Chondrocyte (in vitro differentiated cells): ENCODE measurements at regions not wholly inside any gene's neighbourhood (a gene's known extent, or its start where the extent isn't known, plus 50 kb on each side); places are given as distances from the start of the nearest gene placed in this dataset.

Experiments
- DNase-seq: peaks from one replicate; pipeline ENCODE4 v3.0.0; 2021; ENCODE audit warnings: mixed read lengths, low spot score
- H3K27ac Mint-ChIP-seq: one replicate; pipeline ENCODE4 v1.8.0; 2021; ENCODE audit warnings: mild to moderate bottlenecking, moderate library complexity, mixed read lengths; ENCODE audit not compliant: unreplicated experiment
- H3K27me3 Mint-ChIP-seq: 2 replicates; pipeline ENCODE4 v1.8.0; 2021; ENCODE audit warnings: low read depth, mixed read lengths
- H3K36me3 Mint-ChIP-seq: 2 replicates; pipeline ENCODE4 v1.8.0; 2021; ENCODE audit warnings: low read depth, mixed read lengths
- H3K4me1 Mint-ChIP-seq: 2 replicates; pipeline ENCODE4 v1.8.0; 2021; ENCODE audit warnings: low read depth, mild to moderate bottlenecking, mixed read lengths
- H3K4me3 Mint-ChIP-seq: one replicate; pipeline ENCODE4 v1.8.0; 2021; ENCODE audit warnings: mild to moderate bottlenecking, moderate library complexity, mixed read lengths; ENCODE audit not compliant: unreplicated experiment
- H3K9me3 Mint-ChIP-seq: 2 replicates; pipeline ENCODE4 v1.8.0; 2021; ENCODE audit warnings: low read depth, mixed read lengths
- CTCF ChIP-seq: fragments of 200-600 bp; sonication (generic); IDR thresholded peaks from 2 replicates; pipeline ENCODE4 v1.5.0; 2021; ENCODE audit warnings: antibody characterized with exemption, mild to moderate bottlenecking, moderate library complexity

- H3K36me3 Mint-ChIP-seq = no peaks in the 10 kb centered on the region
- TF ChIP-seq CTCF = no peak
- H3K9me3 Mint-ChIP-seq = no peaks in the 10 kb centered on the region
- no peak overlapping the region for H3K27ac Mint-ChIP-seq
- no peaks in the 10 kb centered on the region for H3K4me1 Mint-ChIP-seq
- no peak for DNase-seq
- H3K27me3 Mint-ChIP-seq = peaks cover 42% of the 10 kb centered on the region
- H3K4me3 Mint-ChIP-seq = no peak overlapping the region
Observed at GRCh38 chr17:73724990-73725389, 80.7 kb upstream of the SDK2 start.

GRCh38 chr17:73725794-73726515 is 81.7 kb upstream of the SDK2 start:
- no peak for TF ChIP-seq CTCF
- H3K4me3 Mint-ChIP-seq = no peak overlapping the region
- H3K36me3 Mint-ChIP-seq = no peaks in the 10 kb centered on the region
- DNase-seq = no peak
- no peak overlapping the region for H3K27ac Mint-ChIP-seq
- H3K9me3 Mint-ChIP-seq = peaks cover 8% of the 10 kb centered on the region
- H3K4me1 Mint-ChIP-seq = no peaks in the 10 kb centered on the region
- H3K27me3 Mint-ChIP-seq = peaks cover 38% of the 10 kb centered on the region

- H3K27ac Mint-ChIP-seq = no peak overlapping the region
- no peak for DNase-seq
- TF ChIP-seq CTCF = no peak
- H3K4me1 Mint-ChIP-seq = no peaks in the 10 kb centered on the region
- peaks cover 2% of the 10 kb centered on the region for H3K36me3 Mint-ChIP-seq
- peaks cover 32% of the 10 kb centered on the region for H3K27me3 Mint-ChIP-seq
- H3K9me3 Mint-ChIP-seq = peaks cover 16% of the 10 kb centered on the region
- H3K4me3 Mint-ChIP-seq = no peak overlapping the region
Observed at GRCh38 chr17:73727941-73728340, 83.7 kb upstream of the SDK2 start.

- TF ChIP-seq CTCF = no peak
- H3K36me3 Mint-ChIP-seq = peaks cover 2% of the 10 kb centered on the region
- H3K4me1 Mint-ChIP-seq = no peaks in the 10 kb centered on the region
- no peak overlapping the region for H3K27ac Mint-ChIP-seq
- peaks cover 32% of the 10 kb centered on the region for H3K27me3 Mint-ChIP-seq
- DNase-seq = peak; percentile 22
- H3K9me3 Mint-ChIP-seq = peaks cover 16% of the 10 kb centered on the region
- H3K4me3 Mint-ChIP-seq = no peak overlapping the region
Observed at GRCh38 chr17:73729101-73729500, 84.9 kb upstream of the SDK2 start.

GRCh38 chr17:73731733-73732132 is 87.5 kb upstream of the SDK2 start:
- TF ChIP-seq CTCF = no peak
- H3K27ac Mint-ChIP-seq = no peak overlapping the region
- peaks cover 53% of the 10 kb centered on the region for H3K27me3 Mint-ChIP-seq
- no peak overlapping the region for H3K4me3 Mint-ChIP-seq
- no peak for DNase-seq
- peaks cover 16% of the 10 kb centered on the region for H3K9me3 Mint-ChIP-seq
- no peaks in the 10 kb centered on the region for H3K4me1 Mint-ChIP-seq
- peaks cover 3% of the 10 kb centered on the region for H3K36me3 Mint-ChIP-seq
